Endothelial cell of umbilical vein (primary cell): ENCODE measurements at regions not wholly inside any gene's neighbourhood (a gene's known extent, or its start where the extent isn't known, plus 50 kb on each side); places are given as distances from the start of the nearest gene placed in this dataset.

ENCODE experiments used
- BruUV-seq: library from RNA; stranded (reverse); fragments of 400-500 nt; replicated peaks from 2 replicates; lab custom pipeline; 2021; lab: Mats Ljungman, UMichigan
- CTCF ChIA-PET: fragments of 300-600, 350-600 bp; sonication (Branson Sonifier 250); formaldehyde crosslinking; loops from one replicate; lab custom pipeline; 2021; ENCODE audit warnings: antibody characterized with exemption, inconsistent platforms; lab: Charles Lee
- POLR2A ChIA-PET: fragments of 300-600, 350-600 bp; sonication (Branson Sonifier 250); formaldehyde crosslinking; loops from one replicate; lab custom pipeline; 2021; ENCODE audit warnings: antibody characterized with exemption, inconsistent platforms; lab: Charles Lee
- DNase-seq: peaks from one replicate; pipeline ENCODE4 v3.0.0-alpha.2; 2011; ENCODE audit warnings: low read depth, low spot score
- FAIRE-seq: peaks from 2 replicates; lab custom pipeline; 2011; peaks lifted over from hg19 to GRCh38; lab: Jason Lieb, UNC
- H2AFZ ChIP-seq: 2 replicates; pipeline ENCODE4 v1.6.0; 2012; ENCODE audit warnings: low read depth, low read length, control low read depth, inconsistent platforms
- H3K27ac ChIP-seq: 2 replicates; pipeline ENCODE4 v1.5.1; 2011; ENCODE audit warnings: low read depth, mild to moderate bottlenecking, control low read depth, low read length, moderate library complexity; ENCODE audit not compliant: insufficient read depth
- H3K27me3 ChIP-seq, 2 experiments: 2 replicates each; pipeline versions ENCODE4 v1.6.0 to v1.6.1; 2011; ENCODE audit warnings: low read length in 2 of 2, mixed read lengths in 1 of 2; ENCODE audit not compliant: control insufficient read depth in 2 of 2, insufficient read depth in 2 of 2
- H3K36me3 ChIP-seq, 2 experiments: 2 replicates in 1 of 2; 3 replicates in 1 of 2; pipeline ENCODE4 v1.5.1; 2011; ENCODE audit warnings: low read length in 2 of 2, mild to moderate bottlenecking in 1 of 2, moderate library complexity in 1 of 2; ENCODE audit not compliant: control insufficient read depth in 2 of 2, insufficient read depth in 2 of 2; ENCODE audit errors: extremely low read depth in 1 of 2
- H3K4me1 ChIP-seq: 3 replicates; pipeline ENCODE4 v1.5.1; 2011; ENCODE audit warnings: mild to moderate bottlenecking, low read length; ENCODE audit not compliant: control insufficient read depth, insufficient read depth; ENCODE audit errors: extremely low read depth
- H3K4me2 ChIP-seq: 2 replicates; pipeline ENCODE4 v1.6.1; 2011; ENCODE audit warnings: low read length, control low read depth, mixed read lengths; ENCODE audit not compliant: insufficient read depth
- H3K4me3 ChIP-seq, 3 experiments: fragments of 200-600 bp in 1 of 3; sonication (generic), shearing (Covaris generic) in 1 of 3; replicated peaks in 1 of 3; 2 replicates each; pipeline ENCODE4 v1.5.1; 2011 to 2016; ENCODE audit warnings: control low read depth in 3 of 3, low read length in 3 of 3, mild to moderate bottlenecking in 2 of 3, inconsistent platforms in 1 of 3, low read depth in 1 of 3, moderate library complexity in 1 of 3; ENCODE audit not compliant: insufficient read depth in 1 of 3
- H3K79me2 ChIP-seq: 2 replicates; pipeline ENCODE4 v1.6.0; 2012; ENCODE audit warnings: low read length, inconsistent platforms; ENCODE audit not compliant: control insufficient read depth, insufficient read depth
- H3K9ac ChIP-seq: replicated peaks from 2 replicates; pipeline ENCODE3; 2011; ENCODE audit warnings: low read length, control low read depth; ENCODE audit not compliant: insufficient read depth; ENCODE audit errors: extremely low read depth
- H3K9me1 ChIP-seq: replicated peaks from 3 replicates; pipeline ENCODE4 v1.6.0; 2011; ENCODE audit warnings: mild to moderate bottlenecking, low read length; ENCODE audit not compliant: control insufficient read depth, insufficient read depth; ENCODE audit errors: extremely low read depth
- H3K9me3 ChIP-seq: replicated peaks from 2 replicates; pipeline ENCODE4 v1.5.1; 2012; ENCODE audit warnings: low read length, inconsistent platforms; ENCODE audit not compliant: control insufficient read depth, insufficient read depth
- H4K20me1 ChIP-seq: replicated peaks from 2 replicates; pipeline ENCODE3; 2011; ENCODE audit warnings: mild to moderate bottlenecking, low read length; ENCODE audit not compliant: control insufficient read depth, insufficient read depth; ENCODE audit errors: extremely low read depth
- CTCF ChIP-seq, 2 donors: IDR thresholded peaks; 1 replicate in 1 of 2; 2 replicates in 1 of 2; pipeline ENCODE4 v1.5.1; 2011; ENCODE audit warnings: low read length in 2 of 2, mild to moderate bottlenecking in 2 of 2, moderate library complexity in 2 of 2, control low read depth in 1 of 2, inconsistent platforms in 1 of 2, low read depth in 1 of 2; ENCODE audit not compliant: insufficient read depth in 1 of 2; ENCODE audit errors: extremely low read depth in 1 of 2
- EZH2 ChIP-seq: IDR thresholded peaks from 2 replicates; pipeline ENCODE4 v1.6.1; 2012; ENCODE audit warnings: borderline replicate concordance, low read depth, mild to moderate bottlenecking, moderate library complexity, low read length, inconsistent platforms; ENCODE audit not compliant: severe bottlenecking
- FOS ChIP-seq: IDR thresholded peaks from 2 replicates; pipeline ENCODE4 v1.6.1; 2011; ENCODE audit warnings: mild to moderate bottlenecking, low read length, moderate library complexity, borderline replicate concordance; ENCODE audit not compliant: insufficient read depth
- GATA2 ChIP-seq: IDR thresholded peaks from 2 replicates; pipeline ENCODE4 v1.7.0; 2011; ENCODE audit warnings: low read depth, mild to moderate bottlenecking, moderate library complexity, mixed read lengths, low read length; ENCODE audit not compliant: insufficient read length, insufficient read depth
- JUN ChIP-seq: IDR thresholded peaks from 2 replicates; pipeline ENCODE4 v1.6.1; 2011; ENCODE audit warnings: borderline replicate concordance, low read depth; ENCODE audit not compliant: insufficient read length, insufficient read depth
- MAX ChIP-seq: IDR thresholded peaks from 2 replicates; pipeline ENCODE4 v1.6.1; 2011; ENCODE audit not compliant: insufficient read depth, insufficient read length
- MYC ChIP-seq: IDR thresholded peaks from one replicate; pipeline ENCODE4 v1.6.1; 2011; ENCODE audit warnings: mild to moderate bottlenecking, low read depth, low read length
- POLR2A ChIP-seq: IDR thresholded peaks from 2 replicates; pipeline ENCODE4 v1.6.1; 2012; ENCODE audit warnings: low read depth, mild to moderate bottlenecking, control low read depth, low read length
- POLR2AphosphoS5 ChIP-seq: IDR thresholded peaks from 2 replicates; pipeline ENCODE4 v1.6.1; 2012; ENCODE audit warnings: low read depth, mild to moderate bottlenecking, control low read depth, low read length, moderate library complexity; ENCODE audit not compliant: insufficient read depth
- dilution Hi-C: fragments of 300-500 bp; cut with MboI; formaldehyde crosslinking; loops from one replicate; pipeline ENCODE4 v1.15.0; 2019; ENCODE audit warnings: low sequenced_read_pairs; ENCODE audit not compliant: extremely low pct_ligation_motif_present
- intact Hi-C: fragments of 100-400 bp; cut with micrococcal nuclease; formaldehyde crosslinking; loops from one replicate; pipeline ENCODE4 v1.10.0; 2022

GRCh38 chr7:45410893-45411292 lies 163.3 kb upstream of the ADCY1 start:
- Histone ChIP-seq H3K9me3 (no peaks in the 10 kb centered on the region), H3K4me3 (no peak overlapping the region), H3K27me3 (no peaks in the 10 kb centered on the region), H3K9ac (no peak overlapping the region), H3K4me1 (no peaks in the 10 kb centered on the region), H3K4me2 (no peak overlapping the region), H2AFZ (no peak overlapping the region), H3K9me1 (no peaks in the 10 kb centered on the region), H3K36me3 (no peaks in the 10 kb centered on the region), H3K27ac (no peak overlapping the region), H3K79me2 (no peaks in the 10 kb centered on the region), H4K20me1 (no peaks in the 10 kb centered on the region)
- intact Hi-C loops (no loop called here), dilution Hi-C loops (no loop called here)
- FAIRE-seq (no peak), DNase-seq (no peak)
- BruUV-seq = no TSS peak
- CTCF ChIA-PET = interaction anchor here (1.4 kb wide), 1 partner anchor 11 kb away, joined by 3 read pairs; no protein-coding TSS in a partner anchor
- POLR2A ChIA-PET = no interaction called here
- no peak for TF ChIP-seq EZH2

- Histone ChIP-seq H3K4me1 (no peaks in the 10 kb centered on the region), H3K9me3 (no peaks in the 10 kb centered on the region), H3K9me1 (no peaks in the 10 kb centered on the region), H2AFZ (no peak overlapping the region), H3K9ac (no peak overlapping the region), H3K4me3 (no peak overlapping the region), H4K20me1 (no peaks in the 10 kb centered on the region), H3K36me3 (no peaks in the 10 kb centered on the region), H3K79me2 (no peaks in the 10 kb centered on the region), H3K27ac (no peak overlapping the region), H3K4me2 (no peak overlapping the region), H3K27me3 (no peaks in the 10 kb centered on the region)
- ChIA-PET CTCF (no interaction called here), POLR2A (no interaction called here)
- intact Hi-C loops (no loop called here), dilution Hi-C loops (no loop called here)
- TF ChIP-seq MYC = no peak
- no peak for TF ChIP-seq FOS
- TF ChIP-seq MAX = no peak
- no peak for TF ChIP-seq JUN
- no peak for TF ChIP-seq POLR2AphosphoS5
- no peak for TF ChIP-seq GATA2
- no peak for TF ChIP-seq EZH2
- no peak for TF ChIP-seq CTCF (IDR thresholded peaks at IDR 0.05; ENCODE audit: extremely low read depth in 1 of 2, insufficient read depth in 1 of 2, low read depth in 1 of 2, low read length in 2 of 2)
- TF ChIP-seq POLR2A = no peak
- no TSS peak for BruUV-seq
- FAIRE-seq (no peak), DNase-seq (no peak)
These were observed 160.7 kb upstream of the ADCY1 start for GRCh38 chr7:45413419-45413818.
